GM23338 (cell line): ENCODE measurements at regions not wholly inside any gene's neighbourhood (a gene's known extent, or its start where the extent isn't known, plus 50 kb on each side); places are given as distances from the start of the nearest gene placed in this dataset.

Source experiments
- ATAC-seq: fragments of 200-7000 bp; cut with Tn5 transposase; 3 replicates; pipeline ENCODE4 v1.9.1; 2020
- DNase-seq: peaks from one replicate; pipeline ENCODE4 v3.0.0-alpha.2; 2015; ENCODE audit warnings: low spot score
- H2AFZ ChIP-seq: fragments of 200-600 bp; sonication (generic); 2 replicates; pipeline ENCODE4 v1.8.0; 2016; ENCODE audit warnings: antibody characterized with exemption, mild to moderate bottlenecking, moderate library complexity
- H3F3A ChIP-seq: fragments of 200-600 bp; sonication (generic); replicated peaks from 2 replicates; pipeline ENCODE4 v1.8.0; 2017; ENCODE audit warnings: antibody characterized with exemption, mixed run types, low read depth
- H3K27ac ChIP-seq: fragments of 200-600 bp; sonication (generic); 2 replicates; pipeline ENCODE4 v1.6.1; 2016; ENCODE audit warnings: low read depth
- H3K27me3 ChIP-seq: fragments of 200-600 bp; sonication (generic); 2 replicates; pipeline ENCODE4 v1.8.0; 2016; ENCODE audit warnings: mild to moderate bottlenecking, mixed run types, moderate library complexity; ENCODE audit not compliant: insufficient read depth
- H3K36me3 ChIP-seq: fragments of 200-600 bp; sonication (generic); 2 replicates; pipeline ENCODE4 v1.8.0; 2016; ENCODE audit warnings: mild to moderate bottlenecking; ENCODE audit not compliant: insufficient read depth
- H3K4me1 ChIP-seq: fragments of 200-600 bp; sonication (generic); 2 replicates; pipeline ENCODE4 v1.8.0; 2016; ENCODE audit warnings: mild to moderate bottlenecking, moderate library complexity; ENCODE audit not compliant: insufficient read depth
- H3K4me2 ChIP-seq: fragments of 200-600 bp; sonication (generic); 2 replicates; pipeline ENCODE4 v1.7.1; 2017; ENCODE audit warnings: mixed run types
- H3K4me3 ChIP-seq: fragments of 200-600 bp; sonication (generic); 2 replicates; pipeline ENCODE4 v1.6.1; 2016; ENCODE audit warnings: mixed run types
- H3K79me2 ChIP-seq: fragments of 200-600 bp; sonication (generic); replicated peaks from 2 replicates; pipeline ENCODE4 v1.8.0; 2017; ENCODE audit warnings: mild to moderate bottlenecking; ENCODE audit not compliant: insufficient read depth
- H3K9me2 ChIP-seq: fragments of 200-600 bp; sonication (generic); 2 replicates; pipeline ENCODE4 v1.8.0; 2017; ENCODE audit not compliant: insufficient read depth
- H4K20me1 ChIP-seq: fragments of 200-600 bp; sonication (generic); replicated peaks from 2 replicates; pipeline ENCODE4 v1.8.0; 2017; ENCODE audit warnings: mild to moderate bottlenecking; ENCODE audit not compliant: insufficient read depth
- H3K27ac Mint-ChIP-seq: 2 replicates; pipeline ENCODE4 v1.8.0; 2020; ENCODE audit warnings: inconsistent platforms, mild to moderate bottlenecking, moderate library complexity, mixed read lengths
- H3K27me3 Mint-ChIP-seq: 3 replicates; pipeline ENCODE4 v1.8.0; 2022; ENCODE audit warnings: low read depth, mild to moderate bottlenecking, moderate library complexity, mixed read lengths, inconsistent platforms; ENCODE audit not compliant: insufficient read depth, poor library complexity
- H3K36me3 Mint-ChIP-seq: 3 replicates; pipeline ENCODE4 v1.8.0; 2021; ENCODE audit warnings: low read depth, mild to moderate bottlenecking, inconsistent platforms, moderate library complexity, mixed read lengths
- H3K4me1 Mint-ChIP-seq: 3 replicates; pipeline ENCODE4 v1.8.0; 2020; ENCODE audit warnings: mild to moderate bottlenecking, inconsistent platforms, mixed read lengths
- H3K4me3 Mint-ChIP-seq: 3 replicates; pipeline ENCODE4 v1.8.0; 2021; ENCODE audit warnings: moderate library complexity, mild to moderate bottlenecking, inconsistent platforms, mixed read lengths
- H3K9me3 Mint-ChIP-seq: 3 replicates; pipeline ENCODE4 v1.8.0; 2020; ENCODE audit warnings: moderate library complexity, mild to moderate bottlenecking, inconsistent platforms, mixed read lengths
- CREB1 ChIP-seq: fragments of 250-450 bp; sonication (Bioruptor Pico); IDR thresholded peaks from 2 replicates; pipeline ENCODE4 v1.5.0; 2020; ENCODE audit warnings: low read depth, mild to moderate bottlenecking, moderate library complexity
- EZH2 ChIP-seq: fragments of 200-600 bp; sonication (generic); IDR thresholded peaks from one replicate; pipeline ENCODE4 v1.8.0; 2017; ENCODE audit warnings: antibody characterized with exemption, mild to moderate bottlenecking, low read depth; ENCODE audit not compliant: unreplicated experiment
- EZH2phosphoT487 ChIP-seq: fragments of 200-600 bp; sonication (generic); IDR thresholded peaks from one replicate; pipeline ENCODE4 v1.8.1; 2018; ENCODE audit warnings: antibody characterized with exemption; ENCODE audit not compliant: unreplicated experiment
- JUNB ChIP-seq: IDR thresholded peaks from one replicate; pipeline ENCODE4 v1.6.1; 2016; ENCODE audit warnings: antibody characterized with exemption; ENCODE audit not compliant: unreplicated experiment
- POLR2AphosphoS5 ChIP-seq: IDR thresholded peaks from 2 replicates; pipeline ENCODE4 v1.6.1; 2016; ENCODE audit warnings: antibody characterized with exemption, low read depth
- STAT1 ChIP-seq: IDR thresholded peaks from one replicate; pipeline ENCODE4 v1.6.1; 2016; ENCODE audit warnings: antibody characterized with exemption; ENCODE audit not compliant: unreplicated experiment
- TF ChIP-seq, protein P1 (sequence below), 2 experiments: fragments of 200-600 bp in 1 of 2; sonication (generic) in 1 of 2; conservative IDR thresholded peaks; 2 replicates each; pipeline versions ENCODE4 v1.5.1 to v1.6.1; 2016 to 2017; ENCODE audit warnings: antibody characterized with exemption in 2 of 2, low read depth in 2 of 2, mild to moderate bottlenecking in 2 of 2, moderate library complexity in 1 of 2
- TF ChIP-seq, protein P2 (sequence below): fragments of 250-450 bp; sonication (Bioruptor Pico); IDR thresholded peaks from 2 replicates; pipeline ENCODE4 v1.5.0; 2020; ENCODE audit warnings: mild to moderate bottlenecking, moderate library complexity

- H3K4me3 Mint-ChIP-seq: no peak overlapping the region
- Histone ChIP-seq H3K27ac (no peak overlapping the region), H3K4me1 (no peaks in the 10 kb centered on the region), H3K27me3 (no peaks in the 10 kb centered on the region), H3K4me2 (no peak overlapping the region), H4K20me1 (no peaks in the 10 kb centered on the region), H3K9me2 (0 out of 2 replicates have a peak, but pooled peaks cover 8% of the 10 kb centered on the region), H3K79me2 (no peaks in the 10 kb centered on the region), H3K36me3 (peaks cover 11% of the 10 kb centered on the region; the same call in 1 of the 2 replicates), H3K4me3 (no peak overlapping the region), H2AFZ (peak overlapping the region; percentile 3; the same call in 1 of the 2 replicates), H3F3A (no peaks in the 10 kb centered on the region)
- H3K36me3 Mint-ChIP-seq: peaks cover 21% of the 10 kb centered on the region
- no peaks in the 10 kb centered on the region for H3K4me1 Mint-ChIP-seq
- peaks cover 28% of the 10 kb centered on the region for H3K9me3 Mint-ChIP-seq
- ATAC-seq: no peak
- H3K27me3 Mint-ChIP-seq: peaks cover 1% of the 10 kb centered on the region
- DNase-seq: no peak
- H3K27ac Mint-ChIP-seq: no peak overlapping the region
- TF ChIP-seq CREB1 (CRISPR knock-in tag): no peak
- TF ChIP-seq, protein P1, sequence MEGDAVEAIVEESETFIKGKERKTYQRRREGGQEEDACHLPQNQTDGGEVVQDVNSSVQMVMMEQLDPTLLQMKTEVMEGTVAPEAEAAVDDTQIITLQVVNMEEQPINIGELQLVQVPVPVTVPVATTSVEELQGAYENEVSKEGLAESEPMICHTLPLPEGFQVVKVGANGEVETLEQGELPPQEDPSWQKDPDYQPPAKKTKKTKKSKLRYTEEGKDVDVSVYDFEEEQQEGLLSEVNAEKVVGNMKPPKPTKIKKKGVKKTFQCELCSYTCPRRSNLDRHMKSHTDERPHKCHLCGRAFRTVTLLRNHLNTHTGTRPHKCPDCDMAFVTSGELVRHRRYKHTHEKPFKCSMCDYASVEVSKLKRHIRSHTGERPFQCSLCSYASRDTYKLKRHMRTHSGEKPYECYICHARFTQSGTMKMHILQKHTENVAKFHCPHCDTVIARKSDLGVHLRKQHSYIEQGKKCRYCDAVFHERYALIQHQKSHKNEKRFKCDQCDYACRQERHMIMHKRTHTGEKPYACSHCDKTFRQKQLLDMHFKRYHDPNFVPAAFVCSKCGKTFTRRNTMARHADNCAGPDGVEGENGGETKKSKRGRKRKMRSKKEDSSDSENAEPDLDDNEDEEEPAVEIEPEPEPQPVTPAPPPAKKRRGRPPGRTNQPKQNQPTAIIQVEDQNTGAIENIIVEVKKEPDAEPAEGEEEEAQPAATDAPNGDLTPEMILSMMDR (conservative IDR thresholded peaks at IDR 0.05; ENCODE audit: low read depth in 2 of 2): no peak
- TF ChIP-seq, protein P2, sequence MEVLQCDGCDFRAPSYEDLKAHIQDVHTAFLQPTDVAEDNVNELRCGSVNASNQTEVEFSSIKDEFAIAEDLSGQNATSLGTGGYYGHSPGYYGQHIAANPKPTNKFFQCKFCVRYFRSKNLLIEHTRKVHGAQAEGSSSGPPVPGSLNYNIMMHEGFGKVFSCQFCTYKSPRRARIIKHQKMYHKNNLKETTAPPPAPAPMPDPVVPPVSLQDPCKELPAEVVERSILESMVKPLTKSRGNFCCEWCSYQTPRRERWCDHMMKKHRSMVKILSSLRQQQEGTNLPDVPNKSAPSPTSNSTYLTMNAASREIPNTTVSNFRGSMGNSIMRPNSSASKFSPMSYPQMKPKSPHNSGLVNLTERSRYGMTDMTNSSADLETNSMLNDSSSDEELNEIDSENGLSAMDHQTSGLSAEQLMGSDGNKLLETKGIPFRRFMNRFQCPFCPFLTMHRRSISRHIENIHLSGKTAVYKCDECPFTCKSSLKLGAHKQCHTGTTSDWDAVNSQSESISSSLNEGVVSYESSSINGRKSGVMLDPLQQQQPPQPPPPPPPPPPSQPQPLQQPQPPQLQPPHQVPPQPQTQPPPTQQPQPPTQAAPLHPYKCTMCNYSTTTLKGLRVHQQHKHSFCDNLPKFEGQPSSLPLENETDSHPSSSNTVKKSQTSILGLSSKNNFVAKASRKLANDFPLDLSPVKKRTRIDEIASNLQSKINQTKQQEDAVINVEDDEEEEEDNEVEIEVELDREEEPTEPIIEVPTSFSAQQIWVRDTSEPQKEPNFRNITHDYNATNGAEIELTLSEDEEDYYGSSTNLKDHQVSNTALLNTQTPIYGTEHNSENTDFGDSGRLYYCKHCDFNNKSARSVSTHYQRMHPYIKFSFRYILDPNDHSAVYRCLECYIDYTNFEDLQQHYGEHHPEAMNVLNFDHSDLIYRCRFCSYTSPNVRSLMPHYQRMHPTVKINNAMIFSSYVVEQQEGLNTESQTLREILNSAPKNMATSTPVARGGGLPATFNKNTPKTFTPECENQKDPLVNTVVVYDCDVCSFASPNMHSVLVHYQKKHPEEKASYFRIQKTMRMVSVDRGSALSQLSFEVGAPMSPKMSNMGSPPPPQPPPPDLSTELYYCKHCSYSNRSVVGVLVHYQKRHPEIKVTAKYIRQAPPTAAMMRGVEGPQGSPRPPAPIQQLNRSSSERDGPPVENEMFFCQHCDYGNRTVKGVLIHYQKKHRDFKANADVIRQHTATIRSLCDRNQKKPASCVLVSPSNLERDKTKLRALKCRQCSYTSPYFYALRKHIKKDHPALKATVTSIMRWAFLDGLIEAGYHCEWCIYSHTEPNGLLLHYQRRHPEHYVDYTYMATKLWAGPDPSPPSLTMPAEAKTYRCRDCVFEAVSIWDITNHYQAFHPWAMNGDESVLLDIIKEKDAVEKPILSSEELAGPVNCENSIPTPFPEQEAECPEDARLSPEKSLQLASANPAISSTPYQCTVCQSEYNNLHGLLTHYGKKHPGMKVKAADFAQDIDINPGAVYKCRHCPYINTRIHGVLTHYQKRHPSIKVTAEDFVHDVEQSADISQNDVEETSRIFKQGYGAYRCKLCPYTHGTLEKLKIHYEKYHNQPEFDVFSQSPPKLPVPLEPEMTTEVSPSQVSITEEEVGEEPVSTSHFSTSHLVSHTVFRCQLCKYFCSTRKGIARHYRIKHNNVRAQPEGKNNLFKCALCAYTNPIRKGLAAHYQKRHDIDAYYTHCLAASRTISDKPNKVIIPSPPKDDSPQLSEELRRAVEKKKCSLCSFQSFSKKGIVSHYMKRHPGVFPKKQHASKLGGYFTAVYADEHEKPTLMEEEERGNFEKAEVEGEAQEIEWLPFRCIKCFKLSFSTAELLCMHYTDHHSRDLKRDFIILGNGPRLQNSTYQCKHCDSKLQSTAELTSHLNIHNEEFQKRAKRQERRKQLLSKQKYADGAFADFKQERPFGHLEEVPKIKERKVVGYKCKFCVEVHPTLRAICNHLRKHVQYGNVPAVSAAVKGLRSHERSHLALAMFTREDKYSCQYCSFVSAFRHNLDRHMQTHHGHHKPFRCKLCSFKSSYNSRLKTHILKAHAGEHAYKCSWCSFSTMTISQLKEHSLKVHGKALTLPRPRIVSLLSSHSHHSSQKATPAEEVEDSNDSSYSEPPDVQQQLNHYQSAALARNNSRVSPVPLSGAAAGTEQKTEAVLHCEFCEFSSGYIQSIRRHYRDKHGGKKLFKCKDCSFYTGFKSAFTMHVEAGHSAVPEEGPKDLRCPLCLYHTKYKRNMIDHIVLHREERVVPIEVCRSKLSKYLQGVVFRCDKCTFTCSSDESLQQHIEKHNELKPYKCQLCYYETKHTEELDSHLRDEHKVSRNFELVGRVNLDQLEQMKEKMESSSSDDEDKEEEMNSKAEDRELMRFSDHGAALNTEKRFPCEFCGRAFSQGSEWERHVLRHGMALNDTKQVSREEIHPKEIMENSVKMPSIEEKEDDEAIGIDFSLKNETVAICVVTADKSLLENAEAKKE (CRISPR knock-in tag): no peak
- no peak for TF ChIP-seq JUNB
- TF ChIP-seq STAT1: no peak
- TF ChIP-seq EZH2: no peak
- no peak for TF ChIP-seq POLR2AphosphoS5
- TF ChIP-seq EZH2phosphoT487: no peak
Measured at GRCh38 chr4:26093551-26093950, 179.5 kb downstream of the SMIM20 start.
